GM18498 (cell line): ENCODE measurements at regions not wholly inside any gene's neighbourhood (a gene's known extent, or its start where the extent isn't known, plus 50 kb on each side); places are given as distances from the start of the nearest gene placed in this dataset.
"Not testable (repeated sequence)": the region's sequence is repeated elsewhere in the genome, so short reads cannot be mapped to it uniquely, and the experiment has no call there.

Source experiments
- ATAC-seq: cut with Tn5 transposase; IDR thresholded peaks from one replicate; pipeline ENCODE4 v1.9.1; 2021; ENCODE audit warnings: mild to moderate bottlenecking, moderate library complexity; ENCODE audit not compliant: unreplicated experiment

- no peak for ATAC-seq
These were observed 876.9 kb upstream of the FBXO33 start for GRCh38 chr14:40309124-40309523.

GRCh38 chr14:40308240-40308639, 876.0 kb upstream of the FBXO33 start:
- ATAC-seq, result no peak

- no peak for ATAC-seq
These were observed 864.6 kb upstream of the FBXO33 start for GRCh38 chr14:40296821-40297220.

GRCh38 chr14:40292664-40293063, 860.4 kb upstream of the FBXO33 start:
- no peak for ATAC-seq

GRCh38 chr14:40282196-40282595, 850.0 kb upstream of the FBXO33 start:
- ATAC-seq, result no peak

- no peak for ATAC-seq
These were observed 848.4 kb upstream of the FBXO33 start for GRCh38 chr14:40280652-40281051.

- ATAC-seq, result no peak
These were observed 841.2 kb upstream of the FBXO33 start for GRCh38 chr14:40273417-40273816.

- ATAC-seq, result no peak
These were observed 839.2 kb upstream of the FBXO33 start for GRCh38 chr14:40271480-40271879.

- ATAC-seq, result no peak
These were observed 837.2 kb upstream of the FBXO33 start for GRCh38 chr14:40269436-40269835.

- ATAC-seq, result no peak
These were observed 836.0 kb upstream of the FBXO33 start for GRCh38 chr14:40268236-40268635.

- no peak for ATAC-seq
These were observed 832.9 kb upstream of the FBXO33 start for GRCh38 chr14:40265096-40265495.

- ATAC-seq, result no peak
These were observed 820.7 kb upstream of the FBXO33 start for GRCh38 chr14:40252817-40253447.

GRCh38 chr14:40248671-40249070, 816.4 kb upstream of the FBXO33 start:
- no peak for ATAC-seq

- ATAC-seq, result no peak
These were observed 808.1 kb upstream of the FBXO33 start for GRCh38 chr14:40240245-40240859.

GRCh38 chr14:40232302-40232701, 800.1 kb upstream of the FBXO33 start:
- no peak for ATAC-seq

GRCh38 chr14:40229676-40230075, 797.4 kb upstream of the FBXO33 start:
- ATAC-seq, result no peak

- ATAC-seq, result no peak
These were observed 790.8 kb upstream of the FBXO33 start for GRCh38 chr14:40222996-40223395.

GRCh38 chr14:40221428-40221827, 789.2 kb upstream of the FBXO33 start:
- ATAC-seq, result no peak

GRCh38 chr14:40219032-40219431, 786.8 kb upstream of the FBXO33 start:
- no peak for ATAC-seq

- ATAC-seq, result no peak
These were observed 786.2 kb upstream of the FBXO33 start for GRCh38 chr14:40218282-40218941.

GRCh38 chr14:40216976-40217375, 784.7 kb upstream of the FBXO33 start:
- ATAC-seq, result no peak

- ATAC-seq, result not testable (repeated sequence)
These were observed 784.2 kb upstream of the FBXO33 start for GRCh38 chr14:40216408-40216807.
